ENCODE measurements at regions not wholly inside any gene's neighbourhood (a gene's known extent, or its start where the extent isn't known, plus 50 kb on each side); places are given as distances from the start of the nearest gene placed in this dataset.
A peak's percentile ranks its signal among the peaks of the same experiment; 100 is the strongest.
"Not testable (repeated sequence)": the region's sequence is repeated elsewhere in the genome, so short reads cannot be mapped to it uniquely, and the experiment has no call there.

- H3K9me3 Mint-ChIP-seq, result peaks cover 10% of the 10 kb centered on the region
- H3K4me3 Mint-ChIP-seq, result no peak overlapping the region
- no peaks in the 10 kb centered on the region for H3K36me3 Mint-ChIP-seq
- peak; percentile 53 for ATAC-seq
- peak overlapping the region; percentile 42 for H3K27ac Mint-ChIP-seq
- H3K27me3 Mint-ChIP-seq, result peaks cover 23% of the 10 kb centered on the region
- H3K4me1 Mint-ChIP-seq, result peaks cover 10% of the 10 kb centered on the region
These were observed 75.6 kb upstream of the ID2 start for GRCh38 chr2:8606226-8606625.

GRCh38 chr2:8606649-8607550 is 75.0 kb upstream of the ID2 start:
- no peak for ATAC-seq
- no peak overlapping the region for H3K4me3 Mint-ChIP-seq
- H3K36me3 Mint-ChIP-seq, result no peaks in the 10 kb centered on the region
- H3K27ac Mint-ChIP-seq, result peak overlapping the region; percentile 42
- H3K27me3 Mint-ChIP-seq, result peaks cover 28% of the 10 kb centered on the region
- H3K4me1 Mint-ChIP-seq, result peaks cover 10% of the 10 kb centered on the region
- H3K9me3 Mint-ChIP-seq, result peaks cover 10% of the 10 kb centered on the region

- Mint-ChIP-seq H3K4me3 (no peak overlapping the region), H3K36me3 (no peaks in the 10 kb centered on the region), H3K27me3 (peaks cover 31% of the 10 kb centered on the region), H3K9me3 (peaks cover 10% of the 10 kb centered on the region), H3K27ac (no peak overlapping the region), H3K4me1 (peaks cover 7% of the 10 kb centered on the region)
- ATAC-seq, result no peak
These were observed 74.2 kb upstream of the ID2 start for GRCh38 chr2:8607606-8608005.

GRCh38 chr2:8608411-8608954 is 73.4 kb upstream of the ID2 start:
- H3K27ac Mint-ChIP-seq, result no peak overlapping the region
- no peaks in the 10 kb centered on the region for H3K4me1 Mint-ChIP-seq
- peaks cover 8% of the 10 kb centered on the region for H3K9me3 Mint-ChIP-seq
- no peaks in the 10 kb centered on the region for H3K36me3 Mint-ChIP-seq
- peak; percentile 58 for ATAC-seq
- no peak overlapping the region for H3K4me3 Mint-ChIP-seq
- H3K27me3 Mint-ChIP-seq, result peaks cover 31% of the 10 kb centered on the region

- Mint-ChIP-seq H3K27ac (no peak overlapping the region), H3K9me3 (peaks cover 8% of the 10 kb centered on the region), H3K36me3 (no peaks in the 10 kb centered on the region), H3K27me3 (peaks cover 39% of the 10 kb centered on the region), H3K4me1 (no peaks in the 10 kb centered on the region), H3K4me3 (no peak overlapping the region)
- no peak for ATAC-seq
These were observed 72.5 kb upstream of the ID2 start for GRCh38 chr2:8609357-8609811.

- H3K36me3 Mint-ChIP-seq, H3K4me1 Mint-ChIP-seq, H3K27ac Mint-ChIP-seq, ATAC-seq, H3K4me3 Mint-ChIP-seq, H3K9me3 Mint-ChIP-seq: not testable (repeated sequence)
- peaks cover 52% of the 10 kb centered on the region for H3K27me3 Mint-ChIP-seq
These were observed 71.1 kb upstream of the ID2 start for GRCh38 chr2:8610775-8611174.

GRCh38 chr2:8611246-8611645 is 70.6 kb upstream of the ID2 start:
- H3K9me3 Mint-ChIP-seq, result peaks cover 8% of the 10 kb centered on the region
- H3K36me3 Mint-ChIP-seq, result no peaks in the 10 kb centered on the region
- peaks cover 57% of the 10 kb centered on the region for H3K27me3 Mint-ChIP-seq
- no peak overlapping the region for H3K27ac Mint-ChIP-seq
- ATAC-seq, result no peak
- H3K4me3 Mint-ChIP-seq, result no peak overlapping the region
- no peaks in the 10 kb centered on the region for H3K4me1 Mint-ChIP-seq

- H3K27me3 Mint-ChIP-seq, result peaks cover 62% of the 10 kb centered on the region
- H3K9me3 Mint-ChIP-seq, result peaks cover 8% of the 10 kb centered on the region
- no peak for ATAC-seq
- no peak overlapping the region for H3K4me3 Mint-ChIP-seq
- no peak overlapping the region for H3K27ac Mint-ChIP-seq
- no peaks in the 10 kb centered on the region for H3K4me1 Mint-ChIP-seq
- H3K36me3 Mint-ChIP-seq, result no peaks in the 10 kb centered on the region
These were observed 70.2 kb upstream of the ID2 start for GRCh38 chr2:8611700-8612099.

GRCh38 chr2:8612734-8613179 is 69.1 kb upstream of the ID2 start:
- H3K9me3 Mint-ChIP-seq, result peaks cover 8% of the 10 kb centered on the region
- no peak for ATAC-seq
- H3K36me3 Mint-ChIP-seq, result no peaks in the 10 kb centered on the region
- no peak overlapping the region for H3K4me3 Mint-ChIP-seq
- H3K4me1 Mint-ChIP-seq, result no peaks in the 10 kb centered on the region
- H3K27me3 Mint-ChIP-seq, result peaks cover 59% of the 10 kb centered on the region
- H3K27ac Mint-ChIP-seq, result no peak overlapping the region

- H3K27me3 Mint-ChIP-seq, result peaks cover 62% of the 10 kb centered on the region
- not testable (repeated sequence) for H3K27ac Mint-ChIP-seq, H3K4me3 Mint-ChIP-seq, ATAC-seq, H3K36me3 Mint-ChIP-seq, H3K9me3 Mint-ChIP-seq, H3K4me1 Mint-ChIP-seq
These were observed 68.5 kb upstream of the ID2 start for GRCh38 chr2:8613207-8613999.

- H3K4me3 Mint-ChIP-seq, result no peak overlapping the region
- ATAC-seq, result no peak
- no peak overlapping the region for H3K27ac Mint-ChIP-seq
- no peaks in the 10 kb centered on the region for H3K36me3 Mint-ChIP-seq
- peaks cover 8% of the 10 kb centered on the region for H3K9me3 Mint-ChIP-seq
- H3K27me3 Mint-ChIP-seq, result peaks cover 55% of the 10 kb centered on the region
- H3K4me1 Mint-ChIP-seq, result no peaks in the 10 kb centered on the region
These were observed 67.2 kb upstream of the ID2 start for GRCh38 chr2:8614646-8615045.

GRCh38 chr2:8615252-8615575 is 66.6 kb upstream of the ID2 start:
- H3K9me3 Mint-ChIP-seq, result peaks cover 10% of the 10 kb centered on the region
- H3K27ac Mint-ChIP-seq, result no peak overlapping the region
- H3K4me1 Mint-ChIP-seq, result no peaks in the 10 kb centered on the region
- H3K27me3 Mint-ChIP-seq, result peaks cover 61% of the 10 kb centered on the region
- ATAC-seq, result no peak
- H3K4me3 Mint-ChIP-seq, result no peak overlapping the region
- H3K36me3 Mint-ChIP-seq, result no peaks in the 10 kb centered on the region

- H3K27me3 Mint-ChIP-seq, result peaks cover 66% of the 10 kb centered on the region
- H3K36me3 Mint-ChIP-seq, result no peaks in the 10 kb centered on the region
- H3K9me3 Mint-ChIP-seq, result peaks cover 7% of the 10 kb centered on the region
- ATAC-seq, result no peak
- H3K4me1 Mint-ChIP-seq, result no peaks in the 10 kb centered on the region
- H3K4me3 Mint-ChIP-seq, result no peak overlapping the region
- H3K27ac Mint-ChIP-seq, result no peak overlapping the region
These were observed 66.1 kb upstream of the ID2 start for GRCh38 chr2:8615576-8616281.

GRCh38 chr2:8617048-8617447 is 64.8 kb upstream of the ID2 start:
- ATAC-seq, result no peak
- Mint-ChIP-seq H3K4me3 (no peak overlapping the region), H3K36me3 (no peaks in the 10 kb centered on the region), H3K9me3 (peaks cover 3% of the 10 kb centered on the region), H3K27ac (no peak overlapping the region), H3K27me3 (peaks cover 72% of the 10 kb centered on the region), H3K4me1 (no peaks in the 10 kb centered on the region)

- ATAC-seq, result no peak
- Mint-ChIP-seq H3K36me3 (no peaks in the 10 kb centered on the region), H3K9me3 (peaks cover 3% of the 10 kb centered on the region), H3K4me1 (peaks cover 3% of the 10 kb centered on the region), H3K27me3 (peaks cover 76% of the 10 kb centered on the region), H3K27ac (no peak overlapping the region), H3K4me3 (no peak overlapping the region)
These were observed 64.3 kb upstream of the ID2 start for GRCh38 chr2:8617590-8617989.
